ENCODE measurements at regions not wholly inside any gene's neighbourhood (a gene's known extent, or its start where the extent isn't known, plus 50 kb on each side); places are given as distances from the start of the nearest gene placed in this dataset.

- intact Hi-C loops (cut with DNase I) = no loop called here
- Histone ChIP-seq H3K4me1 (ENCODE audit: insufficient read depth) (no peaks in the 10 kb centered on the region), H3K4me3 (no peak overlapping the region), H3K9me3 (no peaks in the 10 kb centered on the region), H3K27ac (no peak overlapping the region), H3K36me3 (no peaks in the 10 kb centered on the region), H3K27me3 (no peaks in the 10 kb centered on the region)
- no peak for DNase-seq
- TF ChIP-seq POLR2A (IDR thresholded peaks at IDR 0.05) (no peak), EP300 (IDR thresholded peaks at IDR 0.05) (no peak)
- 57 to 73% (median 59%) methylated on average over 6 of the region's 6 CpGs for WGBS, 3 donors
Measured at GRCh38 chr4:185987961-185988627, 80.9 kb upstream of the TLR3 start.

- Histone ChIP-seq H3K27me3 (no peaks in the 10 kb centered on the region), H3K36me3 (no peaks in the 10 kb centered on the region), H3K4me3 (no peak overlapping the region), H3K27ac (no peak overlapping the region), H3K4me1 (ENCODE audit: insufficient read depth) (no peaks in the 10 kb centered on the region), H3K9me3 (no peaks in the 10 kb centered on the region)
- no peak for DNase-seq
- 71 to 84% (median 80%) methylated on average over 3 of the region's 3 CpGs for WGBS, 3 donors
- intact Hi-C loops (cut with DNase I) = no loop called here
- no peak for TF ChIP-seq EP300 (IDR thresholded peaks at IDR 0.05)
- no peak for TF ChIP-seq CTCF (IDR thresholded peaks at IDR 0.05)
- no peak for TF ChIP-seq POLR2A (IDR thresholded peaks at IDR 0.05)
Measured at GRCh38 chr4:185991770-185992169, 77.2 kb upstream of the TLR3 start.

GRCh38 chr4:185992585-185992984 is 76.4 kb upstream of the TLR3 start:
- Histone ChIP-seq H3K27me3 (no peaks in the 10 kb centered on the region), H3K36me3 (no peaks in the 10 kb centered on the region), H3K9me3 (no peaks in the 10 kb centered on the region), H3K27ac (no peak overlapping the region), H3K4me1 (ENCODE audit: insufficient read depth) (no peaks in the 10 kb centered on the region), H3K4me3 (no peak overlapping the region)
- WGBS, 3 donors = 43 to 71% (median 61%) methylated on average over 2 of the region's 2 CpGs
- intact Hi-C loops (cut with DNase I) = no loop called here
- TF ChIP-seq CTCF (IDR thresholded peaks at IDR 0.05) (no peak), EP300 (IDR thresholded peaks at IDR 0.05) (no peak), POLR2A (IDR thresholded peaks at IDR 0.05) (no peak)
- DNase-seq = no peak

GRCh38 chr4:185993328-185993973 is 75.5 kb upstream of the TLR3 start:
- 75 to 85% (median 84%) methylated on average over 6 of the region's 6 CpGs for WGBS, 3 donors
- no peak overlapping the region for H3K4me3 ChIP-seq
- no peak for DNase-seq
- no peak for TF ChIP-seq CTCF (IDR thresholded peaks at IDR 0.05)
- no peak for TF ChIP-seq EP300 (IDR thresholded peaks at IDR 0.05)
- TF ChIP-seq POLR2A (IDR thresholded peaks at IDR 0.05) = no peak
- intact Hi-C loops (cut with DNase I) = no loop called here
- no peaks in the 10 kb centered on the region for H3K4me1 ChIP-seq (ENCODE audit: insufficient read depth)
- H3K36me3 ChIP-seq = no peaks in the 10 kb centered on the region
- no peaks in the 10 kb centered on the region for H3K27me3 ChIP-seq
- H3K27ac ChIP-seq = no peak overlapping the region
- no peaks in the 10 kb centered on the region for H3K9me3 ChIP-seq

GRCh38 chr4:185994750-185995149 is 74.2 kb upstream of the TLR3 start:
- DNase-seq = no peak
- TF ChIP-seq CTCF (IDR thresholded peaks at IDR 0.05) = no peak
- no peak for TF ChIP-seq EP300 (IDR thresholded peaks at IDR 0.05)
- TF ChIP-seq POLR2A (IDR thresholded peaks at IDR 0.05) = no peak
- no peak overlapping the region for H3K27ac ChIP-seq
- no peaks in the 10 kb centered on the region for H3K9me3 ChIP-seq
- intact Hi-C loops (cut with DNase I) = no loop called here
- WGBS, 3 donors = 42 to 75% (median 70%) methylated on average over 1 of the region's 1 CpG
- H3K36me3 ChIP-seq = no peaks in the 10 kb centered on the region
- no peaks in the 10 kb centered on the region for H3K27me3 ChIP-seq
- no peak overlapping the region for H3K4me3 ChIP-seq
- peaks cover 4% of the 10 kb centered on the region for H3K4me1 ChIP-seq (ENCODE audit: insufficient read depth)

Data from ovary (tissue), 7 donors.